Keratinocyte (primary cell): ENCODE measurements at regions not wholly inside any gene's neighbourhood (a gene's known extent, or its start where the extent isn't known, plus 50 kb on each side); places are given as distances from the start of the nearest gene placed in this dataset.

Source experiments
- DNase-seq: peaks from one replicate; pipeline ENCODE4 v3.0.0-alpha.2; 2011; ENCODE audit warnings: low read depth, missing footprints, low spot score
- FAIRE-seq: peaks from 2 replicates; lab custom pipeline; 2011; peaks lifted over from hg19 to GRCh38; lab: Jason Lieb, UNC
- H2AFZ ChIP-seq: 2 replicates; pipeline ENCODE4 v1.6.0; 2012; ENCODE audit warnings: low read length, control low read depth, inconsistent platforms; ENCODE audit not compliant: control insufficient read depth
- H3K27ac ChIP-seq: 2 replicates; pipeline ENCODE4 v1.5.1; 2011; ENCODE audit warnings: low read length; ENCODE audit not compliant: control insufficient read depth, insufficient read depth
- H3K27me3 ChIP-seq: 3 replicates; pipeline ENCODE4 v1.6.0; 2011; ENCODE audit warnings: low read length; ENCODE audit not compliant: control insufficient read depth, insufficient read depth; ENCODE audit errors: extremely low read depth
- H3K36me3 ChIP-seq, 2 experiments: 2 replicates in 1 of 2; 3 replicates in 1 of 2; pipeline ENCODE4 v1.5.1; 2011; ENCODE audit warnings: low read length in 2 of 2, mild to moderate bottlenecking in 1 of 2; ENCODE audit not compliant: control insufficient read depth in 2 of 2, insufficient read depth in 2 of 2; ENCODE audit errors: extremely low read depth in 1 of 2
- H3K4me1 ChIP-seq: 3 replicates; pipeline ENCODE4 v1.5.1; 2011; ENCODE audit warnings: low read length; ENCODE audit not compliant: control insufficient read depth, insufficient read depth; ENCODE audit errors: extremely low read depth
- H3K4me2 ChIP-seq: 3 replicates; pipeline ENCODE4 v1.6.0; 2011; ENCODE audit warnings: low read depth, low read length; ENCODE audit not compliant: control insufficient read depth, insufficient read depth; ENCODE audit errors: extremely low read depth
- H3K4me3 ChIP-seq, 3 experiments: fragments of 200-600 bp in 1 of 3; sonication (generic) in 1 of 3; 2 replicates in 2 of 3; 3 replicates in 1 of 3; pipeline ENCODE4 v1.5.1; 2011 to 2016; ENCODE audit warnings: low read length in 3 of 3, mild to moderate bottlenecking in 3 of 3, control low read depth in 2 of 3, inconsistent platforms in 1 of 3, low read depth in 1 of 3, mixed read lengths in 1 of 3, mixed run types in 1 of 3, moderate library complexity in 1 of 3; ENCODE audit not compliant: control insufficient read depth in 2 of 3, insufficient read depth in 2 of 3; ENCODE audit errors: extremely low read depth in 1 of 3
- H3K79me2 ChIP-seq: 2 replicates; pipeline ENCODE4 v1.6.0; 2012; ENCODE audit warnings: low read length; ENCODE audit not compliant: control insufficient read depth, insufficient read depth
- H3K9ac ChIP-seq: 3 replicates; pipeline ENCODE4 v1.6.0; 2011; ENCODE audit warnings: low read length; ENCODE audit not compliant: control insufficient read depth, insufficient read depth; ENCODE audit errors: extremely low read depth
- H3K9me1 ChIP-seq: 3 replicates; pipeline ENCODE4 v1.6.0; 2011; ENCODE audit warnings: low read length; ENCODE audit not compliant: control insufficient read depth, insufficient read depth; ENCODE audit errors: extremely low read depth
- H3K9me3 ChIP-seq: 2 replicates; pipeline ENCODE4 v1.5.1; 2012; ENCODE audit warnings: low read depth, low read length; ENCODE audit not compliant: control insufficient read depth
- H4K20me1 ChIP-seq: 3 replicates; pipeline ENCODE4 v1.6.0; 2011; ENCODE audit warnings: low read length; ENCODE audit not compliant: control insufficient read depth, insufficient read depth; ENCODE audit errors: extremely low read depth
- EZH2 ChIP-seq: IDR thresholded peaks from one replicate; pipeline ENCODE4 v1.6.1; 2012; ENCODE audit warnings: inconsistent platforms, mild to moderate bottlenecking, low read length, moderate library complexity
- dilution Hi-C: fragments of 300-500 bp; cut with MboI; formaldehyde crosslinking; loops from one replicate; pipeline ENCODE4 v1.7.0; 2020; ENCODE audit warnings: low sequenced_read_pairs; ENCODE audit not compliant: extremely low pct_ligation_motif_present
- TF ChIP-seq, protein P1 (sequence below), 3 experiments: IDR thresholded peaks in 1 of 3; conservative IDR thresholded peaks in 1 of 3; optimal IDR thresholded peaks in 1 of 3; 2 replicates in 2 of 3; 3 replicates in 1 of 3; pipeline versions ENCODE3 to v1.5.1; 2011; ENCODE audit warnings: low read length in 3 of 3, mild to moderate bottlenecking in 3 of 3, moderate library complexity in 2 of 3, control low read depth in 1 of 3, inconsistent platforms in 1 of 3; ENCODE audit not compliant: insufficient read depth in 2 of 3; ENCODE audit errors: extremely low read depth in 1 of 3

DNA sequence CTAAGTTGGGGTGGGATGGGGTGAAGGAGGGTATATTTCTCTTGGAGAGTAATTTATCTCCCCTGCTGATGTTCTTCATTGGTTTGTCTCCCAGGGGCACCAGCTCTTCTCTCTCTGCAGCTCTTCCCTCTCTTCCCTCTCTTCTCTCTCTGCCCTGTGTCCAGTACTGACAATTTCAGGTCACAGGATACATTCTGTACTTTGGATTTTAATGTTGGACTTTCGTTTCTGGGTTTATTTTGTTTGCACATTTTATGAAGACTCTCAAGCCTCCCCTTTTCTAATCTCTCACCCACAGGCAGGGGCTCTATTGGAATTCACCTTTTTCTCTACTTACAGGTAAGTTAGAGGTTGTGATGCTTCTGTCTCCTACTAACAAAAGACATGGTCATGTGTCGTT is 165.5 kb downstream of the CPEB2 start:
- Histone ChIP-seq H3K27me3 (no peaks in the 10 kb centered on the region), H3K4me3 (no peak overlapping the region), H3K4me2 (no peak overlapping the region), H4K20me1 (no peaks in the 10 kb centered on the region), H3K27ac (no peak overlapping the region), H3K9ac (no peak overlapping the region), H2AFZ (no peak overlapping the region), H3K9me3 (no peaks in the 10 kb centered on the region), H3K9me1 (no peaks in the 10 kb centered on the region), H3K79me2 (no peaks in the 10 kb centered on the region), H3K4me1 (no peaks in the 10 kb centered on the region), H3K36me3 (no peaks in the 10 kb centered on the region)
- FAIRE-seq (no peak), DNase-seq (no peak)
- TF ChIP-seq EZH2: no peak
- TF ChIP-seq, protein P1, sequence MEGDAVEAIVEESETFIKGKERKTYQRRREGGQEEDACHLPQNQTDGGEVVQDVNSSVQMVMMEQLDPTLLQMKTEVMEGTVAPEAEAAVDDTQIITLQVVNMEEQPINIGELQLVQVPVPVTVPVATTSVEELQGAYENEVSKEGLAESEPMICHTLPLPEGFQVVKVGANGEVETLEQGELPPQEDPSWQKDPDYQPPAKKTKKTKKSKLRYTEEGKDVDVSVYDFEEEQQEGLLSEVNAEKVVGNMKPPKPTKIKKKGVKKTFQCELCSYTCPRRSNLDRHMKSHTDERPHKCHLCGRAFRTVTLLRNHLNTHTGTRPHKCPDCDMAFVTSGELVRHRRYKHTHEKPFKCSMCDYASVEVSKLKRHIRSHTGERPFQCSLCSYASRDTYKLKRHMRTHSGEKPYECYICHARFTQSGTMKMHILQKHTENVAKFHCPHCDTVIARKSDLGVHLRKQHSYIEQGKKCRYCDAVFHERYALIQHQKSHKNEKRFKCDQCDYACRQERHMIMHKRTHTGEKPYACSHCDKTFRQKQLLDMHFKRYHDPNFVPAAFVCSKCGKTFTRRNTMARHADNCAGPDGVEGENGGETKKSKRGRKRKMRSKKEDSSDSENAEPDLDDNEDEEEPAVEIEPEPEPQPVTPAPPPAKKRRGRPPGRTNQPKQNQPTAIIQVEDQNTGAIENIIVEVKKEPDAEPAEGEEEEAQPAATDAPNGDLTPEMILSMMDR (optimal IDR thresholded peaks at IDR 0.05 in 1 of 3, IDR thresholded peaks at IDR 0.05 in 1 of 3, conservative IDR thresholded peaks at IDR 0.05 in 1 of 3; ENCODE audit: extremely low read depth in 1 of 3, insufficient read depth in 2 of 3, low read length in 3 of 3): no peak
- dilution Hi-C loops: no loop called here

DNA sequence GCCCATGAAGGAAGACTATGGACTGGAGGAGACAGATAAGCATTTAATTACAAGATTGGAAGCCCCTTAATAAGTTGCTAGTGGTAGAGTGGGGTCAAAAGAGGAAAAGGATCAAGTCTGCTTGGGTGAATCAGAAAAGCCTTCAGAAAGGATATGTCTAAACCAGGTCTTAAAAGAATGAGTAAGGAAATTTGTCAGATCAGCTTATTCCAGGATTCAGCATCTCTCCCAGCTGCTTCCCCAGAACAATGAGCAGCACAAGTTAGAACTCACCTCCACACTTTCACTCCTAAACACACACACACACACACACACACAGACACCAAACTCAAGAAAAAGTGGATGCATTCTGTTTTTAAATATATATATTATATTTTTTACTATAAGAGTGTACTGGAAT is 166.5 kb downstream of the CPEB2 start:
- no peak for DNase-seq
- H2AFZ ChIP-seq: no peak overlapping the region
- FAIRE-seq: no peak

More for the DNA sequence above, 166.5 kb downstream of the CPEB2 start:
- H3K27me3 ChIP-seq: no peaks in the 10 kb centered on the region
- no peaks in the 10 kb centered on the region for H3K9me3 ChIP-seq
- H3K9me1 ChIP-seq: no peaks in the 10 kb centered on the region
- H3K4me3 ChIP-seq: no peak overlapping the region
- dilution Hi-C loops: no loop called here
- H3K27ac ChIP-seq: no peak overlapping the region
- no peak overlapping the region for H3K9ac ChIP-seq
- H3K79me2 ChIP-seq: no peaks in the 10 kb centered on the region
- H3K36me3 ChIP-seq: no peaks in the 10 kb centered on the region
- no peak overlapping the region for H3K4me2 ChIP-seq
- H4K20me1 ChIP-seq: no peaks in the 10 kb centered on the region
- TF ChIP-seq EZH2: no peak
- TF ChIP-seq, protein P1 (optimal IDR thresholded peaks at IDR 0.05 in 1 of 3, IDR thresholded peaks at IDR 0.05 in 1 of 3, conservative IDR thresholded peaks at IDR 0.05 in 1 of 3; ENCODE audit: extremely low read depth in 1 of 3, insufficient read depth in 2 of 3, low read length in 3 of 3): no peak
- H3K4me1 ChIP-seq: no peaks in the 10 kb centered on the region
